Mesodermal cell (in vitro differentiated cells): ENCODE measurements at regions not wholly inside any gene's neighbourhood (a gene's known extent, or its start where the extent isn't known, plus 50 kb on each side); places are given as distances from the start of the nearest gene placed in this dataset.

Experiments used
- H3K27ac ChIP-seq: 2 replicates; pipeline ENCODE4 v1.7.0; 2013; ENCODE audit warnings: mild to moderate bottlenecking, low read depth, low read length, moderate library complexity; ENCODE audit not compliant: severe bottlenecking
- H3K36me3 ChIP-seq: 2 replicates; pipeline ENCODE4 v1.7.1; 2013; ENCODE audit warnings: mild to moderate bottlenecking, low read length, moderate library complexity; ENCODE audit not compliant: control insufficient read depth, insufficient read depth
- H3K4me1 ChIP-seq: one replicate; pipeline ENCODE4 v1.7.1; 2013; ENCODE audit warnings: mild to moderate bottlenecking, low read length; ENCODE audit not compliant: insufficient read depth, control insufficient read depth, poor library complexity, severe bottlenecking
- H3K4me3 ChIP-seq: 2 replicates; pipeline ENCODE4 v1.7.0; 2013; ENCODE audit warnings: low read length, control low read depth, mild to moderate bottlenecking; ENCODE audit not compliant: insufficient read depth, poor library complexity, severe bottlenecking; ENCODE audit errors: extremely low read depth
- H3K9me3 ChIP-seq: 2 replicates; pipeline ENCODE4 v1.7.1; 2013; ENCODE audit warnings: mild to moderate bottlenecking, low read length, moderate library complexity; ENCODE audit not compliant: control insufficient read depth
- WGBS, 2 experiments: methylation state at CpG; one replicate each; pipeline ENCODE4 v1.1.5; 2013; ENCODE audit warnings: missing lambda C conversion rate in 2 of 2; ENCODE audit not compliant: insufficient coverage in 2 of 2; 5-methylcytosine and 5-hydroxymethylcytosine counted together

DNA sequence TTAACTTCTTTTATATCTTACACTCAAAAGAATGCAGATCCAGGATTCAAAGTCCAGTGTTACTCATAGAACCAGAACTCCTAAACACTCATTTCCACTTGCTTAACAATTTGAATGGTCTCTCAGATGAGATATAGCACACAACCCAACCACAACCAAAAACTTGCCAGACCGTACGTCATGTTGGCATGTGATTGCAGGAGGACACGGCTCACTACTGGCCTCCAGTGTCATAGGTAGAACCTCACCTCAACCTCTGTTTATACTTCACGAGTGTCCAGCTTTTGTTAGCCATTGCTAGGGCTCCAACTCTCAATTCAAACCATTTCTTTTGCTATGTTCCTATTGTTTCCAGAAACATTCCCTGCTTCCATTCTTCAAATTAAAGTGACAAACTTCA, 58.5 kb upstream of the PDGFD start:
- Histone ChIP-seq H3K4me3 (no peak overlapping the region), H3K9me3 (no peaks in the 10 kb centered on the region), H3K4me1 (no peaks in the 10 kb centered on the region), H3K36me3 (no peaks in the 10 kb centered on the region), H3K27ac (no peak overlapping the region)
- WGBS, 2 experiments: 91 to 93% methylated on average over 4 of the region's 4 CpGs

DNA sequence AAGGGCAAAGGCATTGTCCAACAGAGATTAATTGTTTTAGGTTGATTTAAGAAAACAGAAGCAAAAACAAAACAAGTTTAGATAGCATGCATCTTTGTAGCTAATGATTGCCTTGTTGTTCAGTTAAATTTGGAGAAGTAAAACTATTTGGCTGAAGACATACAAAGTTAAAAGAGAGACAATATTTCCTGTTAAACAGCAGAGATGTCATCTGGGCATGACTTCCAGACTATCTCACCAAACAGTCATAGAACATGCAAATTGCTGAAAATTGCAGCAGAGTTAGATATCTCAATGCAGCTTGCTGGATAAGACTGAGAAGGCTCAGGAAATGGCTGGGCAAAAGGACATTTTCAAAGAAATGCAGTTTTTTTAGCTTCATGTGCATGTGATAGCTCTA, 57.5 kb upstream of the PDGFD start:
- H3K9me3 ChIP-seq: no peaks in the 10 kb centered on the region
- H3K27ac ChIP-seq: no peak overlapping the region
- no peak overlapping the region for H3K4me3 ChIP-seq
- no peaks in the 10 kb centered on the region for H3K4me1 ChIP-seq
- H3K36me3 ChIP-seq: no peaks in the 10 kb centered on the region

DNA sequence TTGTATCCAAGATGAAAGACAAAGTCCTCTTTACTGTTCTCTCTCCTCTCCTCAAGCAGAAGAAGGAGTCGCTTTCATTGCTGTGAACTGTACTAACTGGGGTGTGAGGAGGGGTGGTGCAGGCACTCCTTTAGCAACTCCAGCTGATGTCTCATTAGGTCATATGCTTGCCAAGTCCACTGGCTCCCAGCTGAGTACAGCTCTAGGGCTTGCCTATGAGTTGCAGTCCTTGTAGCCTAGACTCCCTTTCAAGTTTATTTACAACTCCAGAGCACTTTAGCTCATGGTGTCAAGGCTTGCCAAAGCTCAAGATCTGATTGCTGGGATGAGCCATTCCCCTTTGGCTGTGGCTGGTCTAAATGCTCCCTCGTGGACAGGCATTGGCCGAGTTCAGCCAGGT, 55.1 kb upstream of the PDGFD start:
- Histone ChIP-seq H3K36me3 (no peaks in the 10 kb centered on the region), H3K4me1 (no peaks in the 10 kb centered on the region), H3K4me3 (no peak overlapping the region), H3K27ac (no peak overlapping the region), H3K9me3 (no peaks in the 10 kb centered on the region)
- WGBS, 2 experiments: 87 to 100% methylated on average over 2 to 3 of the region's 3 CpGs

DNA sequence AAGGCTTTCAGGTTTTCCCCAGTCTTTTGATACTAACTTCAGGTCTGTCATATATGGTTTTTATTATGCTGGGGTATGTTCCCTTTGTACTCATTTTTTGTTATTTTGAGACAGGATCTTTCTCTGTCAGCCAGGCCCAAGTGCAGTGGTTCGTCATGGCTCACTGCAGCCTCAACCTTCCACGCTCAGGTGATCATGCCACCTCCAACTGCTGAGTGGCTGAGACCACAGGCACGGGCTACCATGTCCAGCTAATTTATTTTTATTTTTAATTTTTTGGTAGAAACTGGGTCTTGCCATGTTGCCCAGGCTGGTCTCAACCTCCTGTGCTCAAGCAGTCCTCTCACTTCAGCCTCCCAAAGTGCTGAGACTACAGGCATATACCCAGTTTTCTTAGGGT, 50.6 kb upstream of the PDGFD start:
- WGBS, 2 experiments: 87 to 92% methylated on average over 2 of the region's 3 CpGs
- H3K4me1 ChIP-seq: no peaks in the 10 kb centered on the region
- H3K9me3 ChIP-seq: no peaks in the 10 kb centered on the region
- H3K27ac ChIP-seq: no peak overlapping the region
- H3K4me3 ChIP-seq: no peak overlapping the region
- no peaks in the 10 kb centered on the region for H3K36me3 ChIP-seq
